Calu3 (cell line): ENCODE measurements at regions not wholly inside any gene's neighbourhood (a gene's known extent, or its start where the extent isn't known, plus 50 kb on each side); places are given as distances from the start of the nearest gene placed in this dataset.

Experiments
- BruUV-seq: library from RNA; stranded (reverse); fragments of 400-500 nt; replicated peaks from 2 replicates; lab custom pipeline; 2021; lab: Mats Ljungman, UMichigan
- CTCF ChIA-PET: fragments of 300-600 bp; sonication (Branson Sonifier 250); formaldehyde crosslinking; loops from one replicate; lab custom pipeline; 2022; ENCODE audit warnings: antibody characterized with exemption; lab: Charles Lee
- DNase-seq: peaks from one replicate; pipeline ENCODE4 v3.0.0; 2022
- H3K27ac Mint-ChIP-seq: one replicate; pipeline ENCODE4 v1.8.0; 2022; ENCODE audit warnings: mixed read lengths; ENCODE audit not compliant: unreplicated experiment
- H3K27me3 Mint-ChIP-seq: one replicate; pipeline ENCODE4 v1.8.0; 2022; ENCODE audit warnings: mixed read lengths; ENCODE audit not compliant: unreplicated experiment
- H3K36me3 Mint-ChIP-seq: one replicate; pipeline ENCODE4 v1.8.0; 2022; ENCODE audit warnings: mild to moderate bottlenecking, moderate library complexity, mixed read lengths; ENCODE audit not compliant: insufficient read depth, unreplicated experiment
- H3K4me1 Mint-ChIP-seq: one replicate; pipeline ENCODE4 v1.8.0; 2022; ENCODE audit warnings: mild to moderate bottlenecking, low read depth, mixed read lengths; ENCODE audit not compliant: unreplicated experiment
- H3K4me3 Mint-ChIP-seq: one replicate; pipeline ENCODE4 v1.8.0; 2022; ENCODE audit warnings: mild to moderate bottlenecking, low read depth, moderate library complexity, mixed read lengths; ENCODE audit not compliant: unreplicated experiment
- H3K9me3 Mint-ChIP-seq: one replicate; pipeline ENCODE4 v1.8.0; 2022; ENCODE audit warnings: low read depth, mixed read lengths; ENCODE audit not compliant: unreplicated experiment
- intact Hi-C: fragments of 100-400 bp; cut with micrococcal nuclease; formaldehyde crosslinking; loops from one replicate; pipeline ENCODE4 v1.10.0; 2022; ENCODE audit not compliant: unreplicated experiment
- TF ChIP-seq, protein P1 (sequence below): fragments of 200-600 bp; IDR thresholded peaks from one replicate; pipeline ENCODE4 v1.8.0; 2022; ENCODE audit warnings: antibody characterized with exemption; ENCODE audit not compliant: unreplicated experiment

DNA sequence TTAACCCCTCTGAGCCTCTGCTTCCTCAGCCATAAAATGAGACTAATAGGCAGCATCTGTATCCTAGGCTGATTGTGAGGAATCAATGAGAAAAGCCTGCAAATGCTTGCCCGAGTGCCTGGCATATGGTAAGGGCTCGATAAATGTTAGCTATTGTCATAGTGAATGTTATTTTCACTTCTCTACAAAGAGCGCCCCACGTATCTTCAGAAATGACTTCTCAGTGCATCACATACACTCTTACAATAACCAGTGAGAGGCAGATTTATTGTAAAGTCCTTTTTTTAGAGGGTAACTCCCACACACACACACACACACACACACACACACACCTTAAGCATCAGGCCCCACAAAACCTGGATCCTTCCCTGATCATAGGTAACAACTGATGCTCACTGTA, 60.5 kb upstream of the SPATA12 start:
- CTCF ChIA-PET, result no interaction called here
- H3K9me3 Mint-ChIP-seq, result no peaks in the 10 kb centered on the region
- H3K4me1 Mint-ChIP-seq, result peaks cover 26% of the 10 kb centered on the region
- H3K4me3 Mint-ChIP-seq, result no peak overlapping the region
- H3K36me3 Mint-ChIP-seq, result no peaks in the 10 kb centered on the region
- TF ChIP-seq, protein P1, sequence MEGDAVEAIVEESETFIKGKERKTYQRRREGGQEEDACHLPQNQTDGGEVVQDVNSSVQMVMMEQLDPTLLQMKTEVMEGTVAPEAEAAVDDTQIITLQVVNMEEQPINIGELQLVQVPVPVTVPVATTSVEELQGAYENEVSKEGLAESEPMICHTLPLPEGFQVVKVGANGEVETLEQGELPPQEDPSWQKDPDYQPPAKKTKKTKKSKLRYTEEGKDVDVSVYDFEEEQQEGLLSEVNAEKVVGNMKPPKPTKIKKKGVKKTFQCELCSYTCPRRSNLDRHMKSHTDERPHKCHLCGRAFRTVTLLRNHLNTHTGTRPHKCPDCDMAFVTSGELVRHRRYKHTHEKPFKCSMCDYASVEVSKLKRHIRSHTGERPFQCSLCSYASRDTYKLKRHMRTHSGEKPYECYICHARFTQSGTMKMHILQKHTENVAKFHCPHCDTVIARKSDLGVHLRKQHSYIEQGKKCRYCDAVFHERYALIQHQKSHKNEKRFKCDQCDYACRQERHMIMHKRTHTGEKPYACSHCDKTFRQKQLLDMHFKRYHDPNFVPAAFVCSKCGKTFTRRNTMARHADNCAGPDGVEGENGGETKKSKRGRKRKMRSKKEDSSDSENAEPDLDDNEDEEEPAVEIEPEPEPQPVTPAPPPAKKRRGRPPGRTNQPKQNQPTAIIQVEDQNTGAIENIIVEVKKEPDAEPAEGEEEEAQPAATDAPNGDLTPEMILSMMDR, result no peak
- no peaks in the 10 kb centered on the region for H3K27me3 Mint-ChIP-seq
- no TSS peak for BruUV-seq
- no peak overlapping the region for H3K27ac Mint-ChIP-seq
- no peak for DNase-seq
- intact Hi-C loops, result no loop called here

DNA sequence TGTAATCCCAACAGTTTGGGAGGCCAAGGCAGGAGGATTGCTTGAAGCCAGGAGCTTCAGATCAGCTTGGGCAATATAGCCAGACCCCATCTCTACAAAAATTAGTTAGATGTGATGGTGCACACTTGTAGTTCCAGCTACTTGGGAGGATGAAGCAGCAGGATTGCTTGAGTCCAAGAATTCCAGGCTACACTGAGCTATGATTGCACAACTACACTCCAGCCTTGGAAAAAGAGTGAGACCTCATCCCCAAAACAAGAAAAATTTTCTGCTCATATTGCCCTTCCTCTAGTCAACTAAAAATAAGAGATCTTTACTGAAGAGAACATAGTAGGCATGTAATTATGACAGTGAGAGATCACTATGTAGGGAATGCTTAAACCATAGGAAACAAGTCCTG, 60.9 kb upstream of the SPATA12 start:
- no peaks in the 10 kb centered on the region for H3K36me3 Mint-ChIP-seq
- intact Hi-C loops, result no loop called here
- CTCF ChIA-PET, result no interaction called here
- no peaks in the 10 kb centered on the region for H3K27me3 Mint-ChIP-seq
- TF ChIP-seq, protein P1, result no peak
- no peak overlapping the region for H3K27ac Mint-ChIP-seq
- H3K4me1 Mint-ChIP-seq, result peaks cover 27% of the 10 kb centered on the region
- BruUV-seq, result no TSS peak
- DNase-seq, result no peak
- H3K9me3 Mint-ChIP-seq, result no peaks in the 10 kb centered on the region
- no peak overlapping the region for H3K4me3 Mint-ChIP-seq

DNA sequence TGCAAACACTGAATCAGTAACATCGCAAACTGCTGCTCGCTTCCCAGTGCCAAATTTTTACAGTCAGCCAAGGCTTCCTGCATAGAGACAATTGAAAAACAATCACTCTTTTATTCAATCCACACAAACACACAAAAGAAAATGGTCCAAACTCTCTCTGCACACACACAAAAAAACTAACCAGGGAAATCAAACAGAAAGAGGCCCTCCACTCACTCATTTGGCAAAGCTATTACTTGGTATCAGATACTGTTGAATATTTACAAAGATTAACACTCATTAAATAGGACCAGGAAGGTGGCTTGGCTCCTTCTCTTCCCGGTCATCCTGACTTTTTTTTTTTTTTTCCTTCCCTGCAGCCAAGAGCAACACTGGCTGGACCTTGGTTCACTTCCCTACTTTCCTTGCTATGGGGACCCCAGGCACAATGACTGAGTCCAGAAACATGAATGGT, 62.4 kb upstream of the SPATA12 start:
- H3K4me1 Mint-ChIP-seq, result peaks cover 27% of the 10 kb centered on the region
- TF ChIP-seq, protein P1, result no peak
- no peaks in the 10 kb centered on the region for H3K27me3 Mint-ChIP-seq
- intact Hi-C loops, result no loop called here
- H3K36me3 Mint-ChIP-seq, result no peaks in the 10 kb centered on the region
- no peak for DNase-seq
- CTCF ChIA-PET, result interaction anchor here (0.7 kb wide), 1 partner anchor 25 kb away, joined by 3 read pairs; no protein-coding TSS in a partner anchor
- no peak overlapping the region for H3K4me3 Mint-ChIP-seq
- H3K27ac Mint-ChIP-seq, result no peak overlapping the region
- no peaks in the 10 kb centered on the region for H3K9me3 Mint-ChIP-seq
- BruUV-seq, result no TSS peak

DNA sequence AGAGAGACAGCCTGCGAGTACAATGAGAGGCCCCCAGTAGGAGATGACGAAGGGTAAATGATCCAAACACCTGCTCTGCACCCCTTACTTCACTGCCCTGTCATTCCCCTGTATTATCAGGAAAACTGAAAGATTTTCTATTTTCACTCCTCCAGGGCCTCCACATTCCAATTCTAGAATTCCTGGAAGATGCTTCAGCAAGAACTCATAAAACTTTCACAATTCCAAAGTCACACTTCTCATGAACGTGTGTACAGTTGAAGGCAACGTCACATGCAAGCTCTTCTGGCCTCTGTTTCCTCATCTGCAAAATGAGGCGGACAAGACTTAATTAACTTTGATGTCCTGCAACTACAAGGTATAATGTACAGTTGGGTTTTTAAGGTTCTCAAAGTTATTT, 62.8 kb upstream of the SPATA12 start:
- intact Hi-C loops, result no loop called here
- TF ChIP-seq, protein P1, result no peak
- Mint-ChIP-seq H3K27me3 (no peaks in the 10 kb centered on the region), H3K9me3 (no peaks in the 10 kb centered on the region), H3K36me3 (no peaks in the 10 kb centered on the region), H3K4me1 (peaks cover 27% of the 10 kb centered on the region), H3K27ac (no peak overlapping the region), H3K4me3 (no peak overlapping the region)
- BruUV-seq, result no TSS peak
- CTCF ChIA-PET, result interaction anchor here (0.7 kb wide), 1 partner anchor 25 kb away, joined by 3 read pairs; no protein-coding TSS in a partner anchor
- DNase-seq, result no peak
